GM23248 (cell line): ENCODE measurements at regions not wholly inside any gene's neighbourhood (a gene's known extent, or its start where the extent isn't known, plus 50 kb on each side); places are given as distances from the start of the nearest gene placed in this dataset.

Experiments used
- DNase-seq: peaks from one replicate; pipeline ENCODE4 v3.0.0-alpha.2; 2015
- H2AFZ ChIP-seq: fragments of 200-600 bp; sonication (generic); 2 replicates; pipeline ENCODE4 v1.6.1; 2016; ENCODE audit warnings: antibody characterized with exemption
- H3F3A ChIP-seq: fragments of 200-600 bp; sonication (generic); 2 replicates; pipeline ENCODE4 v1.6.1; 2016; ENCODE audit warnings: mild to moderate bottlenecking, antibody characterized with exemption, mixed run types; ENCODE audit not compliant: insufficient read depth
- H3K27ac ChIP-seq: fragments of 200-600 bp; sonication (generic); 2 replicates; pipeline ENCODE4 v1.5.1; 2016; ENCODE audit warnings: mild to moderate bottlenecking
- H3K27me3 ChIP-seq: fragments of 200-600 bp; sonication (generic); replicated peaks from 2 replicates; pipeline ENCODE4 v1.6.1; 2016; ENCODE audit warnings: mild to moderate bottlenecking; ENCODE audit not compliant: insufficient read depth
- H3K36me3 ChIP-seq: fragments of 200-600 bp; sonication (generic); 2 replicates; pipeline ENCODE4 v1.6.1; 2016; ENCODE audit warnings: low read depth, mild to moderate bottlenecking
- H3K4me1 ChIP-seq: fragments of 200-600 bp; sonication (generic); 2 replicates; pipeline ENCODE4 v1.6.1; 2016; ENCODE audit warnings: mild to moderate bottlenecking; ENCODE audit not compliant: insufficient read depth
- H3K4me2 ChIP-seq: fragments of 200-600 bp; sonication (generic); one replicate; pipeline ENCODE4 v1.6.1; 2016; ENCODE audit warnings: mild to moderate bottlenecking; ENCODE audit not compliant: unreplicated experiment
- H3K4me3 ChIP-seq: fragments of 200-600 bp; sonication (generic); 2 replicates; pipeline ENCODE4 v1.5.1; 2016; ENCODE audit warnings: mild to moderate bottlenecking
- H3K79me2 ChIP-seq: fragments of 200-600 bp; sonication (generic); 2 replicates; pipeline ENCODE4 v1.6.1; 2016; ENCODE audit warnings: mild to moderate bottlenecking; ENCODE audit not compliant: insufficient read depth
- H3K9ac ChIP-seq: fragments of 200-600 bp; sonication (generic); 2 replicates; pipeline ENCODE4 v1.6.1; 2016; ENCODE audit warnings: mild to moderate bottlenecking
- H3K9me2 ChIP-seq: fragments of 200-600 bp; sonication (generic); 2 replicates; pipeline ENCODE4 v1.6.1; 2016; ENCODE audit warnings: mixed run types, mild to moderate bottlenecking, moderate library complexity; ENCODE audit not compliant: insufficient read depth
- H3K9me3 ChIP-seq: fragments of 200-600 bp; sonication (generic); one replicate; pipeline ENCODE4 v1.6.1; 2017; ENCODE audit warnings: low read depth
- H4K20me1 ChIP-seq: fragments of 200-600 bp; sonication (generic); 2 replicates; pipeline ENCODE4 v1.6.0; 2016; ENCODE audit not compliant: insufficient read depth
- EZH2 ChIP-seq: fragments of 200-600 bp; sonication (generic); IDR thresholded peaks from 2 replicates; pipeline ENCODE4 v1.6.1; 2018; ENCODE audit warnings: antibody characterized with exemption, mild to moderate bottlenecking; ENCODE audit not compliant: insufficient read depth, poor library complexity, severe bottlenecking
- EZH2phosphoT487 ChIP-seq: fragments of 200-600 bp; sonication (generic); IDR thresholded peaks from 2 replicates; pipeline ENCODE4 v1.6.1; 2018; ENCODE audit warnings: antibody characterized with exemption, moderate library complexity, mild to moderate bottlenecking, low read depth; ENCODE audit not compliant: insufficient read depth
- WGBS, 2 experiments: methylation state at CpG; one replicate each; pipeline ENCODE4 v1.1.6; 2015 to 2017; ENCODE audit warnings: low lambda C conversion rate in 2 of 2, low coverage in 1 of 2; ENCODE audit errors: missing lambda C conversion rate in 2 of 2; 5-methylcytosine and 5-hydroxymethylcytosine counted together
- in situ Hi-C: fragments of 300-500 bp; cut with MboI; formaldehyde crosslinking; loops from 2 replicates; pipeline ENCODE4 v1.15.0; 2020

DNA sequence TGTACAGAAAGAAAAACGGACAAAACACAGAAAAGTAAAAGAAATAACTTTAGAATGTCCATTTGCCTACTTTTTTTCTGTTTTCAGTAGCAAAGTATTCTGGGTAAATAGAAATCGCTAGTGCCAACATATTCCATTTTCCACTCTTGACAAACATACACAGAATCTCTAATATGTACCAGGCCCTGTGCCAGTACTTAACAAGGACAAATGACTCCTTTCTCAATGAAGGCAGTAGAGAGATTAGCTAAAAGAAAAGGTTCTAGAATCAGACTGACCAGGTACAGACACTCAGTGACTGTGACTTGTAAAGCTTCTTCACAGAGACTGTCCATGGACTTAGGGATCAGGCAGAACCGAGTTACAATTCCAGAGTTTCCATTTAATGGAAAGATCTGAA is 165.8 kb upstream of the STAC start:
- no peaks in the 10 kb centered on the region for H3K9me3 ChIP-seq
- H3F3A ChIP-seq: peaks cover under 1% of the 10 kb centered on the region; the same call in 1 of the 2 replicates
- no peaks in the 10 kb centered on the region for H3K36me3 ChIP-seq
- no peak overlapping the region for H3K9ac ChIP-seq
- WGBS, 2 experiments: 86 to 90% methylated on average over 3 of the region's 3 CpGs
- H3K4me1 ChIP-seq: peaks cover 14% of the 10 kb centered on the region
- H3K4me2 ChIP-seq: no peak overlapping the region
- H3K9me2 ChIP-seq: no peaks in the 10 kb centered on the region
- no peak overlapping the region for H2AFZ ChIP-seq
- no peaks in the 10 kb centered on the region for H4K20me1 ChIP-seq
- no peak overlapping the region for H3K27ac ChIP-seq
- DNase-seq: no peak
- no peak for TF ChIP-seq EZH2phosphoT487
- TF ChIP-seq EZH2: no peak
- no peaks in the 10 kb centered on the region for H3K27me3 ChIP-seq
- in situ Hi-C loops: no loop called here
- H3K79me2 ChIP-seq: no peaks in the 10 kb centered on the region
- no peak overlapping the region for H3K4me3 ChIP-seq

DNA sequence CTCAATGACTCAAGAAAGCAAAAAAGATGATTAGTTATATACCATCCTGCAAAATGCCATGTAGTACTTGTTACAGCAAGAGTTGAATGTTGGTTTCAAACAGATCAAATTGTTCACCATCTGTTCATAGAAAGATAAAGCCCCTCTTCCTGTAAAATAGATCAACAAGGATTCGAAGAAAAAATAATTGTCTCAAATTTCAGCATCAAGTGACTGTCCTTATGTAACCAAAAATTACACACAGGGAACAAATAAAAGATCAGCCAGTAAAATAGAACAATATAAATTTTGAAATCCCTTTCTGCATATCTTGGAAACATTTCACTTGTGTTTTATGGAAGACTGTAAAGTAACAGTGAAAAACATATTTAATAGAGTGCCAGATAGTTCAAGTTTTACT is 165.1 kb upstream of the STAC start:
- H3K4me2 ChIP-seq: no peak overlapping the region
- no peaks in the 10 kb centered on the region for H4K20me1 ChIP-seq
- no peaks in the 10 kb centered on the region for H3K9me3 ChIP-seq
- no peak overlapping the region for H3K27ac ChIP-seq
- no peak overlapping the region for H3K9ac ChIP-seq
- H2AFZ ChIP-seq: no peak overlapping the region
- no peak overlapping the region for H3K4me3 ChIP-seq
- no peak for TF ChIP-seq EZH2phosphoT487
- TF ChIP-seq EZH2: no peak
- 11% methylated on average over 1 of the region's 1 CpG for WGBS, 2 experiments
- H3K4me1 ChIP-seq: peaks cover 19% of the 10 kb centered on the region
- H3K79me2 ChIP-seq: no peaks in the 10 kb centered on the region
- no peaks in the 10 kb centered on the region for H3K27me3 ChIP-seq
- in situ Hi-C loops: no loop called here
- peaks cover 8% of the 10 kb centered on the region; the same call in 1 of the 2 replicates for H3F3A ChIP-seq
- H3K36me3 ChIP-seq: no peaks in the 10 kb centered on the region
- DNase-seq: no peak
- no peaks in the 10 kb centered on the region for H3K9me2 ChIP-seq

DNA sequence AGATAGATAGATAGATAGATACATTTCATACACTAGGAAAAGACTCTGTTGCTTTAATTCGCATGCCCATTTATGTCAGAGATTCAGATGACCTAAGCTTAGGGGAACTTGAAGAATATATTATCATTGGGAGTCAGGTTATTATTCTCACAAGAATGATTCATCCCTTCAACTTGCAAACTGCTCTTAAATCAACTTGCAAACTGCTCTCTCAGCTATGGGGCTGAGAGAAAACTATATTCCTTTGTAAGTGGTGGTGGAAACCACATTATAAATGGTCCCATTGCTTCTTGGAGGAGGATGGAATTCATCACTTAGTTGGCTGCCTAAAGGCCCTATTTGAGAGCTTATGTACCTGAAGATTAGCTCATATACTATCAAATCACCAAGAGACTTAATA is 160.9 kb upstream of the STAC start:
- in situ Hi-C loops: no loop called here
- Histone ChIP-seq H3K79me2 (no peaks in the 10 kb centered on the region), H3K27me3 (no peaks in the 10 kb centered on the region), H3K36me3 (no peaks in the 10 kb centered on the region), H3K9me3 (no peaks in the 10 kb centered on the region), H2AFZ (no peak overlapping the region), H3K9me2 (no peaks in the 10 kb centered on the region), H3K4me1 (peaks cover 5% of the 10 kb centered on the region; the same call in 1 of the 2 replicates), H3K4me2 (peak overlapping the region; percentile 8), H3F3A (peaks cover 8% of the 10 kb centered on the region; the same call in 1 of the 2 replicates), H4K20me1 (no peaks in the 10 kb centered on the region), H3K4me3 (no peak overlapping the region), H3K9ac (no peak overlapping the region), H3K27ac (no peak overlapping the region)
- peak; percentile 74 for DNase-seq
- TF ChIP-seq EZH2 (no peak), EZH2phosphoT487 (no peak)
- 79 to 85% methylated on average over 1 of the region's 1 CpG for WGBS, 2 experiments

DNA sequence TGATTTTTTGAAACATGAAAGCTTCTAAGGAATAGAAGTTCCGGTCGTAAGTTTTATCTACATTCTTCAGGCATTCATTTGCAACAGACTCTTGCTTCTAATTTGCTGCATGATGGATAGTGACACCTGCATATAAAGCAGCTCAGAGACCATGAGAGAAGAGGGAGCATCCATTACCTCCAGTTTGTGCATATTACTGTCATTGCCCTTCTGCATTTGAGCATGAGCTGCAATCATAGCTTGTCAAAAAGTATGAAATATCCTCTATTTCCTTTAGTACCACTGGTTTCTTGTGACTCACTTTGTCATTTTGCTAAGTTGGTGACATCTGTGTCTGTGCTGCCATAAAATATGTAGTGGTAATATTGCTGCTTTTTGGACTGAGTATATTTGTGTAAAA is 160.1 kb upstream of the STAC start:
- no peak overlapping the region for H3K4me3 ChIP-seq
- H3F3A ChIP-seq: peaks cover 8% of the 10 kb centered on the region; the same call in 1 of the 2 replicates
- no peak for DNase-seq
- TF ChIP-seq EZH2phosphoT487 (no peak), EZH2 (no peak)
- in situ Hi-C loops: no loop called here
- H2AFZ ChIP-seq: no peak overlapping the region
- peaks cover 5% of the 10 kb centered on the region; the same call in 1 of the 2 replicates for H3K4me1 ChIP-seq
- no peak overlapping the region for H3K4me2 ChIP-seq
- no peak overlapping the region for H3K27ac ChIP-seq
- no peaks in the 10 kb centered on the region for H3K27me3 ChIP-seq
- no peaks in the 10 kb centered on the region for H3K9me2 ChIP-seq
- no peaks in the 10 kb centered on the region for H3K9me3 ChIP-seq
- WGBS, 2 experiments: 94 to 97% methylated on average over 2 of the region's 2 CpGs
- H3K36me3 ChIP-seq: no peaks in the 10 kb centered on the region
- no peak overlapping the region for H3K9ac ChIP-seq
- no peaks in the 10 kb centered on the region for H4K20me1 ChIP-seq
- H3K79me2 ChIP-seq: no peaks in the 10 kb centered on the region

DNA sequence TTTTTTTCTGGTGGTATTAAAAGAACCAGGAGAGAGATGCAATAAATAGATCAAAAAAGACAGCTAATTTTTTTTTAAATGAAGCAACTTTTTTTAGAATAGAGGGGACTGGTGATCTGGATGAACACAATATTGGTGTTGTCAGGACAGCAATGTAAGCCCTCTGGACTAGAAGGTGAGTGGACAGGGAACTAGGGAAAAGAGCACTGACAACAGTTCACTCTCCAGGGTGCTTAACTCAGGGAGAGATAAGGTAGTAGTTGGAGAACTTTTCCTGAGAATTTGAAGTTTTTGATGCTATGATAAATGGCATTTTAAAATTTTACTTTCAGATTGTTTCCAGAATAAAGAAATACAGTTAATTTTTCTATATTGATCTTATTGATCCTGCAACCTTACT is 158.3 kb upstream of the STAC start:
- Histone ChIP-seq H3K36me3 (no peaks in the 10 kb centered on the region), H3K4me2 (no peak overlapping the region), H3K9me2 (no peaks in the 10 kb centered on the region), H4K20me1 (no peaks in the 10 kb centered on the region), H2AFZ (no peak overlapping the region), H3K4me1 (peaks cover 5% of the 10 kb centered on the region; the same call in 1 of the 2 replicates), H3K27me3 (no peaks in the 10 kb centered on the region), H3K4me3 (no peak overlapping the region), H3K9me3 (no peaks in the 10 kb centered on the region), H3K9ac (no peak overlapping the region), H3K79me2 (no peaks in the 10 kb centered on the region), H3K27ac (no peak overlapping the region), H3F3A (peaks cover 8% of the 10 kb centered on the region; the same call in 1 of the 2 replicates)
- in situ Hi-C loops: no loop called here
- no peak for TF ChIP-seq EZH2phosphoT487
- DNase-seq: peak; percentile 12
